ENCODE measurements at regions not wholly inside any gene's neighbourhood (a gene's known extent, or its start where the extent isn't known, plus 50 kb on each side); places are given as distances from the start of the nearest gene placed in this dataset.

GRCh38 chr1:98048751-98049325, 128.0 kb upstream of the DPYD start (continued):
- no peak for TF ChIP-seq POU2F2 (IDR thresholded peaks at IDR 0.05; ENCODE audit: borderline replicate concordance, low read depth, low read length)
- TF ChIP-seq SIN3A (IDR thresholded peaks at IDR 0.05; ENCODE audit: low read depth, low read length), result no peak

- no peak for FAIRE-seq
- H3K4me1 ChIP-seq (ENCODE audit: control insufficient read depth, insufficient read depth, low read length), result no peaks in the 10 kb centered on the region
- no peaks in the 10 kb centered on the region for H3K36me3 ChIP-seq (ENCODE audit: control insufficient read depth in 2 of 2, insufficient read depth in 2 of 2, low read length in 1 of 2)
- H4K20me1 ChIP-seq (ENCODE audit: control insufficient read depth, insufficient read depth), result no peaks in the 10 kb centered on the region
- no peak overlapping the region for H3K27ac ChIP-seq (ENCODE audit: control insufficient read depth, insufficient read depth)
- H3K79me2 ChIP-seq (ENCODE audit: control insufficient read depth, insufficient read depth, low read length), result no peaks in the 10 kb centered on the region
- peak; percentile 88 for ATAC-seq
- no TSS peak for BruUV-seq (replicated peaks)
- POLR2A ChIA-PET, result interaction anchor here (1.2 kb wide), 1 partner anchor 661 kb away, joined by 3 read pairs; no protein-coding TSS in a partner anchor
- RAD21 ChIA-PET (ENCODE audit: unreplicated experiment), result interaction anchor here (0.6 to 2.3 kb wide), 10 partner anchors 22 to 1001 kb away, joined by 3 to 11 read pairs (median 4); partner anchors contain the start of gene DPYD
- CTCF ChIA-PET, result interaction anchor here (0.7 to 2.6 kb wide), 15 partner anchors 30 to 1084 kb away, joined by 3 to 10 read pairs (median 3); no protein-coding TSS in a partner anchor
- SMC1A ChIA-PET (ENCODE audit: uncharacterized antibody, unreplicated experiment), result interaction anchor here (0.7 to 3.7 kb wide), 10 partner anchors 30 to 913 kb away, joined by 3 to 20 read pairs (median 4); no protein-coding TSS in a partner anchor
- no peak overlapping the region for H2AFZ ChIP-seq (ENCODE audit: control insufficient read depth, low read depth, low read length)
- WGBS (ENCODE audit: insufficient coverage, insufficient replicate concordance, low lambda C conversion rate, missing lambda C conversion rate), result 8% methylated on average over 14 of the region's 15 CpGs
- no peak overlapping the region for H3K9ac ChIP-seq (ENCODE audit: control insufficient read depth, insufficient read depth, low read length)
- no peaks in the 10 kb centered on the region for H3K9me3 ChIP-seq (replicated peaks; ENCODE audit: control insufficient read depth, insufficient read depth, low read length)
- DNase-seq (ENCODE audit: low read depth, low spot score), result no peak
- H3K4me2 ChIP-seq (ENCODE audit: control insufficient read depth, insufficient read depth), result no peak overlapping the region
- H3K4me3 ChIP-seq, result no peak overlapping the region
- in situ Hi-C loops (cut with MboI), result loop anchor here (10.0 kb wide), 1 partner anchor 903 kb away; no protein-coding TSS in a partner anchor
- intact Hi-C loops (cut with micrococcal nuclease; ENCODE audit: unreplicated experiment), result no loop called here
- peaks cover 11 to 24% of the 10 kb centered on the region in 2 experiments for H3K27me3 ChIP-seq (replicated peaks in 1 of 2; ENCODE audit: control insufficient read depth in 2 of 2, insufficient read depth in 2 of 2, low read length in 1 of 2)
- TF ChIP-seq PAX5 (IDR thresholded peaks at IDR 0.05; ENCODE audit: borderline replicate concordance, low read depth, low read length), result 0 out of 2 replicates have a peak, but pooled peaks have one; percentile 18
- TF ChIP-seq ZNF24 (IDR thresholded peaks at IDR 0.05), result 0 out of 2 replicates have a peak, but pooled peaks have one; percentile 33
- 0 out of 2 replicates have a peak, but pooled peaks have one; percentile 6 for TF ChIP-seq SMC3 (IDR thresholded peaks at IDR 0.05; ENCODE audit: borderline replicate concordance, low read length)
- TF ChIP-seq YBX1 (IDR thresholded peaks at IDR 0.05), result no peak
- TF ChIP-seq REST (IDR thresholded peaks at IDR 0.05; ENCODE audit: low read depth, low read length), result peak; percentile 98
- peak; percentile 53; the same call in 1 of the 2 replicates for TF ChIP-seq ZBTB40 (IDR thresholded peaks at IDR 0.05; ENCODE audit: borderline replicate concordance)
- TF ChIP-seq MLLT1 (IDR thresholded peaks at IDR 0.05), result no peak
- peak; percentile 37; the same call in 1 of the 2 replicates for TF ChIP-seq SMARCA5 (IDR thresholded peaks at IDR 0.05)
- no peak for TF ChIP-seq GABPA (IDR thresholded peaks at IDR 0.05; ENCODE audit: low read depth)
- TF ChIP-seq USF2 (IDR thresholded peaks at IDR 0.05; ENCODE audit: borderline replicate concordance, low read depth, low read length), result no peak
Observed at GRCh38 chr1:98048244-98048643, 127.4 kb upstream of the DPYD start.

Data from GM12878 (cell line).